ENCODE measurements at regions not wholly inside any gene's neighbourhood (a gene's known extent, or its start where the extent isn't known, plus 50 kb on each side); places are given as distances from the start of the nearest gene placed in this dataset.
"Not testable (repeated sequence)": the region's sequence is repeated elsewhere in the genome, so short reads cannot be mapped to it uniquely, and the experiment has no call there.

DNA sequence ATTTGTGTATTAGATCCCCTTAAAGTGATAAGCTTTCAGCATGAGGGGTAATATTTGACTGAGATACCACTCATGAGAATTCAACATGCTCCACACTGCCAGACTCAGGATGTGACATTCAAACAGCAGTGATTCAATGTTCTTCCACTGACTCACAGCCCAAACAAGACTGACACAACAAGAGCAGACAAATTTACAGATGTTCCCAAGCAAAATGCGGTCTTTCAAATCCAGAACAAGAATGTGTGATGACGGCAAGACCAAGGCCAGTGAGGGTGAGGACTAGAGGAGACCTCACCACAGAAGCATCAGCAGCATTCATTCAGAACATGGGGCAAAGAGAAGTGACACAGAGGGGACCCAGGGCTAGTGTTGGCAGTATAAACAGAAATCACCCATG, 99.3 kb upstream of the GRIA3 start:
- DNase-seq (ENCODE audit: low read depth in 2 of 2), result no peak

- DNase-seq (ENCODE audit: low read depth in 2 of 2), result no peak
These were observed 98.7 kb upstream of the GRIA3 start for GRCh38 chrX:123085311-123085940.

GRCh38 chrX:123086768-123087167, 97.3 kb upstream of the GRIA3 start:
- no peak for DNase-seq (ENCODE audit: low read depth in 2 of 2)

- no peak for DNase-seq (ENCODE audit: low read depth in 2 of 2)
These were observed 96.8 kb upstream of the GRIA3 start for GRCh38 chrX:123087326-123087725.

DNA sequence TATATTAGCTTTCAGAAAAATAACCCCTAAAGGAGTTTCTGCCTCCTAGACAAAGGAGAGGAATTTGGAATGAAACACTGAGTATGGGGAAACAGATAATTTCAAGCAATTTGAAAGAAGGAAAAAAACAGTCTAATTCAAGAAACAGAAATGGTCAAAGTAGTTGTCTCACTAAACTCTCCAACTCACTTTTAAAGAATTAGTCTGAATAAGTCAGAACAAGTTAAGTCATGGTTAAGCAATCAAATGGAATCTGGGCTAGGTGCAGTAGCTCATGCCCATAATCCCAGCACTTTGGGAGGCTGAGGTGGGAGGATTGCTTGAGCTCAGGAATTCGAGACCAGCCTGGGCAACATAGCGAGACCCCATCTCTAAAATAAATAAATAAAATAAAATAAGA, 95.7 kb upstream of the GRIA3 start:
- no peak for DNase-seq (ENCODE audit: low read depth in 2 of 2)

GRCh38 chrX:123088930-123089329, 95.1 kb upstream of the GRIA3 start:
- DNase-seq (ENCODE audit: low read depth in 2 of 2), result no peak

DNA sequence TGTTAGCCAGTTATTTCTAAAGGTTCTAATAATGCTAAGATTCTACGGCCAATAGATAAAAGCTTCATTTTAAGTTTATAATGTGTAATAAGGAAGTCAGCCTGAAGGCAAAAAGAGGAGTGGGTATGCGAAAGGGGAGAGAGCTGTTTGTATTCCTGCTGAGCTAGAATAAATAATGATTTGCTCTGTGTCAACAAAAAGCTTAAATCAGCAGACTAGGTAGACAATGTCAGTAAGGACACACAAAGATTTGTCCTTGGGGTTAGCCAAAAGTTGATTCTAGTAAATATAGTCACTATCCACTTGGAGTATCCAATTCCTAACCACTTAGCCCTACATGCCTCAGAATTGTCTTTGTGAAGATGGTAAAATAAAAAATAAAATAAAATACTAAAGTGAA, 90.3 kb upstream of the GRIA3 start:
- DNase-seq (ENCODE audit: low read depth in 2 of 2), result no peak

- no peak for DNase-seq (ENCODE audit: low read depth in 2 of 2)
These were observed 75.3 kb upstream of the GRIA3 start for GRCh38 chrX:123108513-123109427.

DNA sequence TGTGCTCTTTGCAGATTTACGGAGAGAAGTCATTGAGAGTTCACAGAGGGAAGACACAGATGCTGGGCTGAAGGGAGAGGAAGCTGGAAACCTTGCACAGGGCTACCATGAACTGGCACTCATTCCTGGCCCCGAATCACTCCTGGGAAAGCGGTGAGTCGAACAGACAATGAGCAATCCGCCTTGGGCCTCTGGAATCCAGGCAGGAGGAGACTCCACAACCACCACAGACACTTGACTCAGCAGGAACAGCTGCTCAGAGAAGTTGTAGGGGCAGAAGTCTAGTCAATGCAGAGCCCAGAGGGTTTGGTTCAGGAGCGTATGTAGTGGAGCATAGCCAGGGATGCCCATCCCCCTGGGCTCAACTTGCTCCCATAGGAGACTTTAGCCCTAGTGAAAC, 62.8 kb upstream of the GRIA3 start:
- DNase-seq (ENCODE audit: low read depth in 2 of 2), result no peak

DNA sequence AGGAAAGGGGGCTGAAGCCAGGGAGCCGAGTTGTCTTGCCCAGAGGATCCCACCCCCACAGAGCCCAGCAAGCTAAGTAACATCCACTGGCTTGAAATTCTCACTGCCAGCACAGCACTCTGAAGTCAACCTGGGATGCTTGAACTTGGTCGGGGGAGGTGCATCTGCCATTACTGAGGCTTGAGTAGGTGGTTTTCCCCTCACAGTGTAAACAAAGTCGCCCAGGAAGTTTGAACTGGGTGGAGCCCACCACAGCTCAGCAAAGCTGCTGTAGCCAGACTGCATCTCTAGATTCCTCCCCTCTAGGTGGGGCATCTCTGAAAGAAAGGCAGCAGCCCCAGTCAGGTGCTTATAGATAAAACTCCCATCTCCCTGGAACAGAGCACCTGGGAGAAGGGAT, 54.3 kb upstream of the GRIA3 start:
- DNase-seq (ENCODE audit: low read depth in 2 of 2), result not testable (repeated sequence)
